ENCODE measurements at regions not wholly inside any gene's neighbourhood (a gene's known extent, or its start where the extent isn't known, plus 50 kb on each side); places are given as distances from the start of the nearest gene placed in this dataset.

- no peak for TF ChIP-seq ZNF654 (tag by site-specific recombination; IDR thresholded peaks at IDR 0.05; ENCODE audit: low read depth)
- TF ChIP-seq ZNF362 (tag by site-specific recombination; IDR thresholded peaks at IDR 0.05): no peak
- no peak for TF ChIP-seq ZNF660 (tag by site-specific recombination; IDR thresholded peaks at IDR 0.05)
- TF ChIP-seq ZNF837 (tag by site-specific recombination; IDR thresholded peaks at IDR 0.05): no peak
Observed at GRCh38 chr13:73661066-73661465, 473.1 kb downstream of the KLF12 start (continued).

- Histone ChIP-seq H3K36me3 (ENCODE audit: control insufficient read depth in 2 of 2, insufficient read depth in 1 of 2, low read length in 2 of 2) (no peaks in the 10 kb centered on the region), H3K4me1 (ENCODE audit: control insufficient read depth, insufficient read depth, low read length) (no peaks in the 10 kb centered on the region), H3K27ac (ENCODE audit: extremely low read depth, low read depth, low read length) (no peak overlapping the region), H3K4me3 (ENCODE audit: low read depth, low read length) (no peak overlapping the region), H3K9me3 (ENCODE audit: control insufficient read depth, insufficient read depth, low read depth, low read length) (no peaks in the 10 kb centered on the region)
- POLR2A ChIA-PET: no interaction called here
- TF ChIP-seq ELK4 (IDR thresholded peaks at IDR 0.05; ENCODE audit: borderline replicate concordance, low read depth, low read length) (no peak), ZNF18 (tag by site-specific recombination; IDR thresholded peaks at IDR 0.05) (no peak), ZNF341 (tag by site-specific recombination; IDR thresholded peaks at IDR 0.05; ENCODE audit: low read depth) (no peak), SETDB1 (IDR thresholded peaks at IDR 0.05; ENCODE audit: insufficient read length, low read length) (no peak), KLF17 (tag by site-specific recombination; IDR thresholded peaks at IDR 0.05) (no peak), BCL11B (tag by site-specific recombination; IDR thresholded peaks at IDR 0.05; ENCODE audit: low read depth) (no peak), ZNF121 (tag by site-specific recombination; IDR thresholded peaks at IDR 0.05) (no peak)
- CTCF ChIA-PET: no interaction called here
Observed at GRCh38 chr13:73658639-73659038, 475.6 kb downstream of the KLF12 start.

GRCh38 chr13:73657821-73658540, 476.2 kb downstream of the KLF12 start:
- no peaks in the 10 kb centered on the region for H3K36me3 ChIP-seq (ENCODE audit: control insufficient read depth in 2 of 2, insufficient read depth in 1 of 2, low read length in 2 of 2)
- H3K4me1 ChIP-seq (ENCODE audit: control insufficient read depth, insufficient read depth, low read length): no peaks in the 10 kb centered on the region
- ChIA-PET POLR2A (no interaction called here), CTCF (no interaction called here)
- H3K9me3 ChIP-seq (ENCODE audit: control insufficient read depth, insufficient read depth, low read depth, low read length): no peaks in the 10 kb centered on the region
- TF ChIP-seq KLF8 (tag by site-specific recombination; IDR thresholded peaks at IDR 0.05): no peak
- no peak overlapping the region for H3K27ac ChIP-seq (ENCODE audit: extremely low read depth, low read depth, low read length)
- no peak overlapping the region for H3K4me3 ChIP-seq (ENCODE audit: low read depth, low read length)

- H3K9me3 ChIP-seq (ENCODE audit: control insufficient read depth, insufficient read depth, low read depth, low read length): no peaks in the 10 kb centered on the region
- POLR2A ChIA-PET: no interaction called here
- H3K36me3 ChIP-seq (ENCODE audit: control insufficient read depth in 2 of 2, insufficient read depth in 1 of 2, low read length in 2 of 2): no peaks in the 10 kb centered on the region
- no peak overlapping the region for H3K4me3 ChIP-seq (ENCODE audit: low read depth, low read length)
- H3K27ac ChIP-seq (ENCODE audit: extremely low read depth, low read depth, low read length): no peak overlapping the region
- CTCF ChIA-PET: interaction anchor here (0.7 kb wide), 1 partner anchor 32 kb away, joined by 3 read pairs; no protein-coding TSS in a partner anchor
- no peaks in the 10 kb centered on the region for H3K4me1 ChIP-seq (ENCODE audit: control insufficient read depth, insufficient read depth, low read length)
- no peak for TF ChIP-seq ZNF16 (tag by site-specific recombination; IDR thresholded peaks at IDR 0.05; ENCODE audit: low read depth)
- no peak for TF ChIP-seq ZNF530 (tag by site-specific recombination; IDR thresholded peaks at IDR 0.05; ENCODE audit: low read depth)
- no peak for TF ChIP-seq ZNF362 (tag by site-specific recombination; IDR thresholded peaks at IDR 0.05)
- no peak for TF ChIP-seq ZSCAN30 (tag by site-specific recombination; IDR thresholded peaks at IDR 0.05)
- TF ChIP-seq SETDB1 (IDR thresholded peaks at IDR 0.05; ENCODE audit: insufficient read length, low read length): no peak
- no peak for TF ChIP-seq ZSCAN18 (tag by site-specific recombination; IDR thresholded peaks at IDR 0.05)
- TF ChIP-seq ZBTB7A (tag by site-specific recombination; IDR thresholded peaks at IDR 0.05; ENCODE audit: low read depth): no peak
- no peak for TF ChIP-seq ZNF211 (tag by site-specific recombination; IDR thresholded peaks at IDR 0.05; ENCODE audit: low read depth)
- no peak for TF ChIP-seq ZNF350 (tag by site-specific recombination; IDR thresholded peaks at IDR 0.05)
- no peak for TF ChIP-seq GLI2 (tag by site-specific recombination; IDR thresholded peaks at IDR 0.05; ENCODE audit: borderline replicate concordance, low read depth)
- TF ChIP-seq ZNF175 (tag by site-specific recombination; IDR thresholded peaks at IDR 0.05): no peak
- TF ChIP-seq ZBTB21 (tag by site-specific recombination; IDR thresholded peaks at IDR 0.05): no peak
Observed at GRCh38 chr13:73656863-73657262, 477.3 kb downstream of the KLF12 start.

Data from HEK293 (cell line).